ENCODE measurements at regions not wholly inside any gene's neighbourhood (a gene's known extent, or its start where the extent isn't known, plus 50 kb on each side); places are given as distances from the start of the nearest gene placed in this dataset.

GRCh38 chr1:195769461-195769860, 838.8 kb downstream of the KCNT2 start:
- TF ChIP-seq CTCF (IDR thresholded peaks at IDR 0.05; ENCODE audit: unreplicated experiment in 3 of 3): no peak
- no peaks in the 10 kb centered on the region for H3K36me3 Mint-ChIP-seq (ENCODE audit: low read depth)
- no peaks in the 10 kb centered on the region for H3K4me1 Mint-ChIP-seq
- no peaks in the 10 kb centered on the region for H3K27me3 Mint-ChIP-seq (ENCODE audit: low read depth)
- H3K4me3 Mint-ChIP-seq: no peak overlapping the region
- no peak overlapping the region for H3K27ac Mint-ChIP-seq
- no peaks in the 10 kb centered on the region for H3K9me3 Mint-ChIP-seq

- Mint-ChIP-seq H3K27me3 (ENCODE audit: low read depth) (no peaks in the 10 kb centered on the region), H3K27ac (no peak overlapping the region), H3K36me3 (ENCODE audit: low read depth) (no peaks in the 10 kb centered on the region), H3K4me1 (no peaks in the 10 kb centered on the region), H3K9me3 (no peaks in the 10 kb centered on the region), H3K4me3 (no peak overlapping the region)
- no peak for TF ChIP-seq CTCF (IDR thresholded peaks at IDR 0.05; ENCODE audit: unreplicated experiment in 3 of 3)
Observed at GRCh38 chr1:195768936-195769335, 839.3 kb downstream of the KCNT2 start.

GRCh38 chr1:195768377-195768776, 839.9 kb downstream of the KCNT2 start:
- H3K27ac Mint-ChIP-seq: no peak overlapping the region
- H3K4me1 Mint-ChIP-seq: no peaks in the 10 kb centered on the region
- H3K4me3 Mint-ChIP-seq: no peak overlapping the region
- H3K36me3 Mint-ChIP-seq (ENCODE audit: low read depth): no peaks in the 10 kb centered on the region
- no peak for TF ChIP-seq CTCF (IDR thresholded peaks at IDR 0.05; ENCODE audit: unreplicated experiment in 3 of 3)
- H3K9me3 Mint-ChIP-seq: no peaks in the 10 kb centered on the region
- no peaks in the 10 kb centered on the region for H3K27me3 Mint-ChIP-seq (ENCODE audit: low read depth)

- H3K36me3 Mint-ChIP-seq (ENCODE audit: low read depth): no peaks in the 10 kb centered on the region
- no peaks in the 10 kb centered on the region for H3K27me3 Mint-ChIP-seq (ENCODE audit: low read depth)
Observed at GRCh38 chr1:195766709-195767108, 841.5 kb downstream of the KCNT2 start.

GRCh38 chr1:195765099-195765498, 843.1 kb downstream of the KCNT2 start:
- Mint-ChIP-seq H3K27ac (no peak overlapping the region), H3K27me3 (ENCODE audit: low read depth) (no peaks in the 10 kb centered on the region), H3K36me3 (ENCODE audit: low read depth) (no peaks in the 10 kb centered on the region), H3K4me1 (no peaks in the 10 kb centered on the region), H3K9me3 (no peaks in the 10 kb centered on the region), H3K4me3 (no peak overlapping the region)
- TF ChIP-seq CTCF (IDR thresholded peaks at IDR 0.05; ENCODE audit: unreplicated experiment in 3 of 3): no peak

More at GRCh38 chr1:195766709-195767108, 841.5 kb downstream of the KCNT2 start:
- no peak for TF ChIP-seq CTCF (IDR thresholded peaks at IDR 0.05; ENCODE audit: unreplicated experiment in 3 of 3)
- no peaks in the 10 kb centered on the region for H3K4me1 Mint-ChIP-seq
- no peak overlapping the region for H3K27ac Mint-ChIP-seq
- H3K9me3 Mint-ChIP-seq: no peaks in the 10 kb centered on the region
- no peak overlapping the region for H3K4me3 Mint-ChIP-seq

- H3K9me3 Mint-ChIP-seq: no peaks in the 10 kb centered on the region
- no peaks in the 10 kb centered on the region for H3K36me3 Mint-ChIP-seq (ENCODE audit: low read depth)
- H3K4me1 Mint-ChIP-seq: no peaks in the 10 kb centered on the region
- no peaks in the 10 kb centered on the region for H3K27me3 Mint-ChIP-seq (ENCODE audit: low read depth)
- no peak overlapping the region for H3K4me3 Mint-ChIP-seq
- TF ChIP-seq CTCF (IDR thresholded peaks at IDR 0.05; ENCODE audit: unreplicated experiment in 3 of 3): no peak
- no peak overlapping the region for H3K27ac Mint-ChIP-seq
Observed at GRCh38 chr1:195763907-195764374, 844.3 kb downstream of the KCNT2 start.
